ENCODE measurements at regions not wholly inside any gene's neighbourhood (a gene's known extent, or its start where the extent isn't known, plus 50 kb on each side); places are given as distances from the start of the nearest gene placed in this dataset.

DNA sequence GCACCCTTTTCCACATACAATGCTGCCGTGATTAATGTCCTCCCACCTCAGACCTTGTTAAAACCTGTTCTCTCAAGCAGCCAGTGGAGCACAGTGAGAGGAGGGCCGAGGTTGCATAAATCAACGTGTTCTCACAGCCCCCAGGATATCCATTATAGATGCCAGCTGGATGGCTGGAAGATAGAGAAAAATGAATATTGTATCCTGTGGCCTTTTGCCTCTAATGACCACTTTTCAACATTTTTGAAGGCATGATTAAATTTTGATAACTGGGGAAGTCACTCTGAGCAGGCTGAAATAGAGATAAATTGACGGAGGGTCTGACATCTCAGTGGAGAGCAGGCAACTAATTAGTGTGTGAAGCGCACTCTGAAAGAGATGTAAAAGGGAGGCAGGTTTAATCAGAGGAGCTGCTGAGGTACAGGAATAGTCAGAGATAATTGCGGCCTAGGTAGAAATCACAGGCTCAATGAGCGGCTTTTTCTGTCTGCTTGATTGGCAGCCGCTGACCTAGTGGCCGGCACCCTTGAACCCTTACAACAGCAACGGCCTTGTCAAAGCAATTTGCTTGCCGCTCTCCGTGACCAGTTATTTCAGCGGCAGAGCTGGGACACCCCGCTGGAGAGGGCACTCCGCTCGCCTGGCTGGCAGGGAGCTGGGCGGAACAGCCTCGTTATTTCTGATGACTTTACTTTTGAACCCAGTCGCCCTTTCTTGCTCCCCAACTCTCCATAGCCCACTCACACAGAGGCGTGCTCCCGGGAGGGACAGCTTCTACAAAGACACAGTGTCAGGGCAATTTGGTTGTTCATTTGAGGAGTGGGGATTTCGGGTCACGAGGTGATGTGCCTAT is 560.7 kb downstream of the PSAT1 start:
- TF ChIP-seq CTCF (IDR thresholded peaks at IDR 0.05) (no peak), POLR2AphosphoS5 (IDR thresholded peaks at IDR 0.05) (no peak), EP300 (IDR thresholded peaks at IDR 0.05) (no peak), POLR2A (IDR thresholded peaks at IDR 0.05) (no peak)

All from stomach (tissue), 4 donors.